IMR-90 (cell line): ENCODE measurements at regions not wholly inside any gene's neighbourhood (a gene's known extent, or its start where the extent isn't known, plus 50 kb on each side); places are given as distances from the start of the nearest gene placed in this dataset.

ENCODE experiments used
- ATAC-seq: fragments of 200-7000 bp; cut with Tn5 transposase; 2 replicates; pipeline ENCODE4 v1.9.1; 2020; ENCODE audit warnings: low read depth, mild to moderate bottlenecking, moderate library complexity
- BruUV-seq: library from RNA; stranded (reverse); fragments of 400-500 nt; replicated peaks from 2 replicates; lab custom pipeline; 2021; lab: Mats Ljungman, UMichigan
- CTCF ChIA-PET: fragments of 300-600 bp; formaldehyde crosslinking; extraction: SDS; loops from one replicate; lab custom pipeline; 2021; ENCODE audit warnings: antibody characterized with exemption; lab: Yijun Ruan, JAX
- POLR2A ChIA-PET: fragments of 300-600 bp; sonication (Branson Sonifier 250); formaldehyde crosslinking; loops from one replicate; lab custom pipeline; 2022; ENCODE audit warnings: antibody characterized with exemption; ENCODE audit not compliant: unreplicated experiment; lab: Charles Lee
- DNase-seq: peaks from one replicate; pipeline ENCODE4 v3.0.0; 2013
- H2AFZ ChIP-seq: replicated peaks from 2 replicates; pipeline ENCODE3; 2013; ENCODE audit warnings: low read length, mild to moderate bottlenecking; ENCODE audit not compliant: poor library complexity
- H2AK5ac ChIP-seq: 2 replicates; pipeline ENCODE4 v1.6.1; 2013; ENCODE audit warnings: low read depth, low read length, inconsistent platforms
- H2AK9ac ChIP-seq: replicated peaks from 2 replicates; pipeline ENCODE3; 2013; ENCODE audit warnings: mild to moderate bottlenecking, low read depth, low read length, moderate library complexity; ENCODE audit not compliant: poor library complexity
- H2BK120ac ChIP-seq: 2 replicates; pipeline ENCODE4 v1.6.1; 2013; ENCODE audit warnings: low read depth, low read length, inconsistent platforms
- H2BK15ac ChIP-seq: 3 replicates; pipeline ENCODE4 v1.6.1; 2013; ENCODE audit warnings: low read depth, low read length, inconsistent platforms
- H2BK20ac ChIP-seq: 2 replicates; pipeline ENCODE4 v1.6.1; 2013; ENCODE audit warnings: low read depth, mild to moderate bottlenecking, inconsistent platforms, low read length, moderate library complexity
- H2BK5ac ChIP-seq: 2 replicates; pipeline ENCODE4 v1.6.1; 2013; ENCODE audit warnings: mild to moderate bottlenecking, low read depth, low read length, inconsistent platforms; ENCODE audit not compliant: poor library complexity, severe bottlenecking
- H3K14ac ChIP-seq: replicated peaks from 2 replicates; pipeline ENCODE4 v1.6.1; 2013; ENCODE audit warnings: low read depth, low read length, inconsistent platforms
- H3K18ac ChIP-seq: 2 replicates; pipeline ENCODE4 v1.6.1; 2013; ENCODE audit warnings: low read depth, low read length, control low read depth
- H3K23ac ChIP-seq: 2 replicates; pipeline ENCODE4 v1.6.1; 2013; ENCODE audit warnings: low read depth, low read length, inconsistent platforms
- H3K27ac ChIP-seq: 2 replicates; pipeline ENCODE4 v1.5.1; 2013; ENCODE audit warnings: mild to moderate bottlenecking, control low read depth, low read length; ENCODE audit not compliant: insufficient read depth
- H3K27me3 ChIP-seq: 2 replicates; pipeline ENCODE4 v1.6.1; 2013; ENCODE audit warnings: low read length; ENCODE audit not compliant: control insufficient read depth, insufficient read depth
- H3K36me3 ChIP-seq: 2 replicates; pipeline ENCODE4 v1.6.1; 2013; ENCODE audit warnings: low read length, mixed read lengths; ENCODE audit not compliant: control insufficient read depth, insufficient read depth
- H3K4ac ChIP-seq: 2 replicates; pipeline ENCODE4 v1.6.1; 2013; ENCODE audit warnings: low read depth, low read length, inconsistent platforms
- H3K4me1 ChIP-seq: 2 replicates; pipeline ENCODE4 v1.6.1; 2013; ENCODE audit warnings: low read length, mixed read lengths; ENCODE audit not compliant: control insufficient read depth, insufficient read depth
- H3K4me2 ChIP-seq: 2 replicates; pipeline ENCODE4 v1.6.1; 2013; ENCODE audit warnings: low read depth, mild to moderate bottlenecking, control low read depth, low read length, moderate library complexity
- H3K4me3 ChIP-seq: 2 replicates; pipeline ENCODE4 v1.5.1; 2013; ENCODE audit warnings: low read depth, mild to moderate bottlenecking, control low read depth, low read length, moderate library complexity; ENCODE audit not compliant: insufficient read depth
- H3K56ac ChIP-seq: 2 replicates; pipeline ENCODE4 v1.6.1; 2013; ENCODE audit warnings: low read length, inconsistent platforms; ENCODE audit not compliant: insufficient read depth; ENCODE audit errors: extremely low read depth
- H3K79me1 ChIP-seq, 2 experiments: 2 replicates each; pipeline ENCODE4 v1.6.1; 2013; ENCODE audit warnings: low read length in 2 of 2, inconsistent platforms in 1 of 2, low read depth in 1 of 2
- H3K9ac ChIP-seq: 2 replicates; pipeline ENCODE4 v1.6.1; 2013; ENCODE audit warnings: low read depth, low read length, control low read depth
- H3K9me1 ChIP-seq: 2 replicates; pipeline ENCODE4 v1.6.1; 2013; ENCODE audit warnings: low read length, inconsistent platforms; ENCODE audit not compliant: insufficient read depth
- H3K9me3 ChIP-seq: 2 replicates; pipeline ENCODE4 v1.6.1; 2013; ENCODE audit warnings: low read length; ENCODE audit not compliant: control insufficient read depth, insufficient read depth
- H4K20me1 ChIP-seq: 2 replicates; pipeline ENCODE4 v1.6.1; 2013; ENCODE audit warnings: low read length, inconsistent platforms; ENCODE audit not compliant: insufficient read depth
- H4K5ac ChIP-seq: 2 replicates; pipeline ENCODE4 v1.6.1; 2013; ENCODE audit warnings: mild to moderate bottlenecking, low read depth, low read length, control low read depth
- H4K8ac ChIP-seq, 2 experiments: 2 replicates each; pipeline ENCODE4 v1.6.1; 2013; ENCODE audit warnings: low read depth in 2 of 2, low read length in 2 of 2, control low read depth in 1 of 2, inconsistent platforms in 1 of 2
- H4K91ac ChIP-seq: 2 replicates; pipeline ENCODE4 v1.6.1; 2013; ENCODE audit warnings: low read depth, low read length, inconsistent platforms; ENCODE audit not compliant: insufficient read depth
- BHLHE40 ChIP-seq: fragments of 150-350 bp; IDR thresholded peaks from 2 replicates; pipeline ENCODE4 v1.6.1; 2016; ENCODE audit warnings: mild to moderate bottlenecking, low read depth, low read length
- CEBPB ChIP-seq: IDR thresholded peaks from 2 replicates; pipeline ENCODE4 v1.6.1; 2012; ENCODE audit warnings: low read depth, low read length, improper control_type of control experiment
- CHD1 ChIP-seq: IDR thresholded peaks from 2 replicates; pipeline ENCODE4 v1.6.1; 2012; ENCODE audit warnings: low read depth, low read length, improper control_type of control experiment
- CTCF ChIP-seq: conservative IDR thresholded peaks from 2 replicates; pipeline ENCODE4 v1.5.1; 2012; ENCODE audit warnings: mild to moderate bottlenecking, low read depth, low read length, improper control_type of control experiment
- ELK1 ChIP-seq: fragments of 150-350 bp; IDR thresholded peaks from 2 replicates; pipeline ENCODE4 v1.6.1; 2016; ENCODE audit warnings: low read depth, mild to moderate bottlenecking, low read length, moderate library complexity, borderline replicate concordance
- FOS ChIP-seq: fragments of 150-350 bp; IDR thresholded peaks from 2 replicates; pipeline ENCODE4 v1.6.1; 2016; ENCODE audit warnings: low read depth, low read length
- MAFK ChIP-seq: IDR thresholded peaks from 2 replicates; pipeline ENCODE4 v1.6.1; 2012; ENCODE audit warnings: low read depth, low read length, improper control_type of control experiment
- MAZ ChIP-seq: IDR thresholded peaks from 2 replicates; pipeline ENCODE4 v1.6.1; 2012; ENCODE audit warnings: low read depth, mild to moderate bottlenecking, low read length, improper control_type of control experiment, moderate library complexity, borderline replicate concordance
- MXI1 ChIP-seq: IDR thresholded peaks from 2 replicates; pipeline ENCODE4 v1.6.1; 2012; ENCODE audit warnings: low read depth, mild to moderate bottlenecking, low read length, moderate library complexity, borderline replicate concordance
- NFE2L2 ChIP-seq: fragments of 150-350 bp; IDR thresholded peaks from 2 replicates; pipeline ENCODE4 v1.6.1; 2016; ENCODE audit warnings: low read depth, mild to moderate bottlenecking, low read length
- POLR2A ChIP-seq: IDR thresholded peaks from 2 replicates; pipeline ENCODE4 v1.6.1; 2012; ENCODE audit warnings: mild to moderate bottlenecking, low read depth, low read length
- RAD21 ChIP-seq: IDR thresholded peaks from 2 replicates; pipeline ENCODE4 v1.6.1; 2012; ENCODE audit warnings: low read length, improper control_type of control experiment
- RCOR1 ChIP-seq: IDR thresholded peaks from 2 replicates; pipeline ENCODE4 v1.6.1; 2012; ENCODE audit warnings: mild to moderate bottlenecking, low read length, improper control_type of control experiment; ENCODE audit not compliant: insufficient replicate concordance
- RFX5 ChIP-seq: IDR thresholded peaks from 2 replicates; pipeline ENCODE4 v1.8.0; 2012; ENCODE audit warnings: low read depth, mild to moderate bottlenecking, low read length, moderate library complexity
- USF2 ChIP-seq: fragments of 150-350 bp; IDR thresholded peaks from 2 replicates; pipeline ENCODE4 v1.6.1; 2017; ENCODE audit warnings: mild to moderate bottlenecking, antibody characterized with exemption, low read length, low read depth
- WGBS, 2 experiments: methylation state at CpG; one replicate each; pipeline versions ENCODE4 v1.1.5 to v1.1.7; 2013; ENCODE audit warnings: missing lambda C conversion rate in 2 of 2; ENCODE audit not compliant: insufficient read length in 1 of 2; ENCODE audit errors: extremely low coverage in 2 of 2; 5-methylcytosine and 5-hydroxymethylcytosine counted together
- dilution Hi-C: fragments of 300-500 bp; cut with HindIII; formaldehyde crosslinking; loops from one replicate; pipeline ENCODE4 v1.14.3; 2018; ENCODE audit warnings: low sequenced_read_pairs; ENCODE audit not compliant: unreplicated experiment
- in situ Hi-C: fragments of 300-500 bp; cut with MboI; formaldehyde crosslinking; loops from 3 replicates; pipeline ENCODE4 v1.14.3; 2019; ENCODE audit warnings: low sequenced_read_pairs, inconsistent platforms, mixed read lengths
- intact Hi-C: fragments of 100-400 bp; cut with micrococcal nuclease; formaldehyde crosslinking; loops from 2 replicates; pipeline ENCODE4 v1.10.0; 2022

- H3K36me3 ChIP-seq, result no peaks in the 10 kb centered on the region
- ATAC-seq (no peak), DNase-seq (no peak)
- no peak overlapping the region for H3K14ac ChIP-seq
- H3K4me3 ChIP-seq, result no peak overlapping the region
- no peak overlapping the region for H3K56ac ChIP-seq
- H2BK20ac ChIP-seq, result no peak overlapping the region
- peaks cover 9% of the 10 kb centered on the region for H3K4me1 ChIP-seq
- peak overlapping the region; percentile 44; the same call in 1 of the 2 replicates for H2AK5ac ChIP-seq
- no TSS peak for BruUV-seq
- H3K23ac ChIP-seq, result no peak overlapping the region
- ChIA-PET POLR2A (no interaction called here), CTCF (no interaction called here)
- H4K8ac ChIP-seq, result no peak overlapping the region
- peaks cover 4% of the 10 kb centered on the region for H3K9me3 ChIP-seq
- H2BK5ac ChIP-seq, result no peak overlapping the region
- no peak overlapping the region for H2AFZ ChIP-seq
- no peaks in the 10 kb centered on the region for H3K79me1 ChIP-seq
- no peak overlapping the region for H3K9ac ChIP-seq
- no peak overlapping the region for H4K91ac ChIP-seq
- no peak overlapping the region for H3K4me2 ChIP-seq
- H3K27ac ChIP-seq, result no peak overlapping the region
- H4K5ac ChIP-seq, result no peak overlapping the region
- intact Hi-C loops, result no loop called here
- H2AK9ac ChIP-seq, result no peak overlapping the region
- H3K9me1 ChIP-seq, result peaks cover 7% of the 10 kb centered on the region; the same call in 1 of the 2 replicates
- H4K20me1 ChIP-seq, result no peaks in the 10 kb centered on the region
- H3K18ac ChIP-seq, result no peak overlapping the region
- dilution Hi-C loops, result no loop called here
- no peak overlapping the region for H2BK120ac ChIP-seq
- 88% methylated on average over 5 of the region's 14 CpGs; no CpG with 5 or more reads in 1 of the 2 experiments for WGBS, 2 experiments
- no peak overlapping the region for H3K4ac ChIP-seq
- peaks cover 14% of the 10 kb centered on the region for H3K27me3 ChIP-seq
- in situ Hi-C loops, result no loop called here
- no peak overlapping the region for H2BK15ac ChIP-seq
- TF ChIP-seq MAFK, result no peak
- no peak for TF ChIP-seq CHD1
- TF ChIP-seq RCOR1, result no peak
- TF ChIP-seq RAD21, result no peak
- no peak for TF ChIP-seq ELK1
- TF ChIP-seq RFX5, result no peak
- TF ChIP-seq CTCF, result no peak
- no peak for TF ChIP-seq BHLHE40
- no peak for TF ChIP-seq MXI1
- no peak for TF ChIP-seq NFE2L2
- no peak for TF ChIP-seq POLR2A
- no peak for TF ChIP-seq MAZ
- TF ChIP-seq CEBPB, result no peak
- no peak for TF ChIP-seq USF2
- no peak for TF ChIP-seq FOS
Measured at GRCh38 chr3:197363553-197364409, 65.4 kb upstream of the DLG1 start.
